ENCODE measurements at regions not wholly inside any gene's neighbourhood (a gene's known extent, or its start where the extent isn't known, plus 50 kb on each side); places are given as distances from the start of the nearest gene placed in this dataset.

DNA sequence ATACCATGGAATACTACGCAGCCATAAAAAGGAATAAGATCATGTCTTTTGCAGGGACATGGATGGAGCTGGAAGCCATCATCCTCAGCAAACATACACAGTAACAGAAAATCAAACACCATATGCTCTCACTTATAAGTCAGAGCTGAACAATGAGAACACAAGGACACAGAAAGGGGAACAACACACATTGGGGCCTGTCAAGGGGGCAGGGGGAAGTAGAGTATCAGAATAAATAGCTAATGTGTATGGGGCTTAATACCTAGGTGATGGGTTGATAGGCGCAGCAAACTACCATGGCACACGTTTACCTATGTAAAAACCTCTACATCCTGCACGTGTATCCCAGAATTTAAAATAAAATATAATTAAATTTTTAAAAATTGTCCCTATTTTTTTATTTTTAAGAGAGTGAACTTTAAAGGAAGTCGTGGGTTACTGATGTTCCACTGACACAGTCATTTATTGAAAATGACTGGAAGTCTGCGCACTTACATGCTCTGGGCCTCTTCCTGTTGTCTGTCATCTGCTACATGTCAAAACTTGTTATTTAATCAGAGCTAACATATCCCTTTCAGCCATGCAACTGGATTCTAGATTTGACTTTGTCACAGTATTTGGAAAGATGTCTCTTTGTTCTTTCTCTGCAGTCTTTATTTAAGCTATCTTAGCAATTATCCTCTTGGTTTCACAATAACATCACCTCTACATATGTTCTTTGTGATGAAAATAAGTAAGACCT lies 73.7 kb upstream of the ABCB5 start:
- no peaks in the 10 kb centered on the region for H3K27me3 Mint-ChIP-seq (ENCODE audit: low read depth in 3 of 3)
- no CpG with 5 or more reads among the region's 6 CpGs for WGBS (ENCODE audit: insufficient coverage)

DNA sequence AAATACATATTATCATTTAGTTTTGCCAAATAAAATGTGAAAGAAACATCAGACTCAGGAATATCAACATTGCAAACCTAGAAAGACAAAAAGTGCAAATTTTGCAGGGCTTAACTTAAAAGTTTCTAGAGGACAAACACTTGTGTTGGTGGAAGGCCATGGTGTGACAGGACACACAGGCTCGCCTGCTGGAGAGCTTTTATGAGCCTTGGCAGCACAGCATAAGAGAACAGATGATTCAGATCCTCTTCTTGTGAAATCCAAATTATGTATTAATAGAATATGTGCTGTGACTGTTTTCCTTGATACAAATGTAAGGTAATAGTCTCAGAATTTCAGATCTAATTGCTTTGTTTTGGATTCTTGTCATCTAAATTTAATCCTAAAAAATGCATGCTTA lies 72.9 kb upstream of the ABCB5 start:
- H3K36me3 Mint-ChIP-seq: no peaks in the 10 kb centered on the region

More for the DNA sequence above, 73.7 kb upstream of the ABCB5 start:
- Histone ChIP-seq H3K9me3 (replicated peaks in 1 of 2; ENCODE audit: control insufficient read depth in 1 of 2, insufficient read depth in 1 of 2, low read length in 2 of 2) (peaks cover 0 to 2% of the 10 kb centered on the region in 2 donors), H3K4me1 (ENCODE audit: control insufficient read depth in 1 of 2, insufficient read depth in 2 of 2, low read length in 2 of 2) (no peaks in the 10 kb centered on the region), H3K36me3 (replicated peaks in 1 of 2; ENCODE audit: control insufficient read depth in 1 of 2, insufficient read depth in 2 of 2, low read length in 2 of 2) (no peaks in the 10 kb centered on the region), H3K79me2 (ENCODE audit: insufficient read depth, low read length) (no peaks in the 10 kb centered on the region), H2AFZ (ENCODE audit: insufficient read depth, low read depth, low read length, poor library complexity, severe bottlenecking) (no peak overlapping the region), H3K4me3 (replicated peaks in 1 of 3; ENCODE audit: low read depth in 2 of 3, low read length in 3 of 3) (no peak overlapping the region), H3K4me2 (replicated peaks; ENCODE audit: extremely low read depth, low read length, poor library complexity, severe bottlenecking) (no peak overlapping the region), H3K9ac (ENCODE audit: insufficient read depth, low read length, poor library complexity, severe bottlenecking) (no peak overlapping the region), H4K20me1 (ENCODE audit: insufficient read depth, low read length) (no peaks in the 10 kb centered on the region), H3K27ac (ENCODE audit: low read depth in 1 of 2, low read length in 2 of 2) (no peak overlapping the region), H3K27me3 (ENCODE audit: control insufficient read depth in 2 of 2, insufficient read depth in 2 of 2, low read length in 2 of 2) (no peaks in the 10 kb centered on the region)
- no peak overlapping the region for H3K4me3 Mint-ChIP-seq
- peaks cover 2 to 13% (median 9%) of the 10 kb centered on the region in 7 donors for H3K9me3 Mint-ChIP-seq
- H3K36me3 Mint-ChIP-seq: no peaks in the 10 kb centered on the region
- TF ChIP-seq, protein P1, sequence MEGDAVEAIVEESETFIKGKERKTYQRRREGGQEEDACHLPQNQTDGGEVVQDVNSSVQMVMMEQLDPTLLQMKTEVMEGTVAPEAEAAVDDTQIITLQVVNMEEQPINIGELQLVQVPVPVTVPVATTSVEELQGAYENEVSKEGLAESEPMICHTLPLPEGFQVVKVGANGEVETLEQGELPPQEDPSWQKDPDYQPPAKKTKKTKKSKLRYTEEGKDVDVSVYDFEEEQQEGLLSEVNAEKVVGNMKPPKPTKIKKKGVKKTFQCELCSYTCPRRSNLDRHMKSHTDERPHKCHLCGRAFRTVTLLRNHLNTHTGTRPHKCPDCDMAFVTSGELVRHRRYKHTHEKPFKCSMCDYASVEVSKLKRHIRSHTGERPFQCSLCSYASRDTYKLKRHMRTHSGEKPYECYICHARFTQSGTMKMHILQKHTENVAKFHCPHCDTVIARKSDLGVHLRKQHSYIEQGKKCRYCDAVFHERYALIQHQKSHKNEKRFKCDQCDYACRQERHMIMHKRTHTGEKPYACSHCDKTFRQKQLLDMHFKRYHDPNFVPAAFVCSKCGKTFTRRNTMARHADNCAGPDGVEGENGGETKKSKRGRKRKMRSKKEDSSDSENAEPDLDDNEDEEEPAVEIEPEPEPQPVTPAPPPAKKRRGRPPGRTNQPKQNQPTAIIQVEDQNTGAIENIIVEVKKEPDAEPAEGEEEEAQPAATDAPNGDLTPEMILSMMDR (IDR thresholded peaks at IDR 0.05): no peak
- peaks cover 9% of the 10 kb centered on the region for H3K4me1 Mint-ChIP-seq
- DNase-seq: peak; percentile 7 to 17 (median 14)
- intact Hi-C loops (cut with micrococcal nuclease): no loop called here
- H3K27ac Mint-ChIP-seq: peak overlapping the region in 5 of 7 donors; percentile 15 to 73 (median 24)

More for the DNA sequence above, 72.9 kb upstream of the ABCB5 start:
- peak; percentile 4 to 37 (median 13) for DNase-seq
- no peaks in the 10 kb centered on the region for H3K4me1 ChIP-seq (ENCODE audit: control insufficient read depth in 1 of 2, insufficient read depth in 2 of 2, low read length in 2 of 2)
- no peaks in the 10 kb centered on the region for H3K27me3 ChIP-seq (ENCODE audit: control insufficient read depth in 2 of 2, insufficient read depth in 2 of 2, low read length in 2 of 2)
- Mint-ChIP-seq H3K27ac (no peak overlapping the region), H3K4me1 (peaks cover 9% of the 10 kb centered on the region), H3K9me3 (peaks cover under 1 to 12% (median 7%) of the 10 kb centered on the region in 7 donors), H3K4me3 (no peak overlapping the region), H3K27me3 (ENCODE audit: low read depth in 3 of 3) (peaks cover 0 to 3% (median 0%) of the 10 kb centered on the region in 3 donors)
- H3K9ac ChIP-seq (ENCODE audit: insufficient read depth, low read length, poor library complexity, severe bottlenecking): no peak overlapping the region
- no peak overlapping the region for H3K4me2 ChIP-seq (replicated peaks; ENCODE audit: extremely low read depth, low read length, poor library complexity, severe bottlenecking)
- no peaks in the 10 kb centered on the region for H4K20me1 ChIP-seq (ENCODE audit: insufficient read depth, low read length)
- no peak overlapping the region for H3K4me3 ChIP-seq (replicated peaks in 1 of 3; ENCODE audit: low read depth in 2 of 3, low read length in 3 of 3)
- no CpG with 5 or more reads among the region's 1 CpG for WGBS (ENCODE audit: insufficient coverage)
- H3K9me3 ChIP-seq (replicated peaks in 1 of 2; ENCODE audit: control insufficient read depth in 1 of 2, insufficient read depth in 1 of 2, low read length in 2 of 2): no peaks in the 10 kb centered on the region
- TF ChIP-seq, protein P1 (IDR thresholded peaks at IDR 0.05): no peak
- no peaks in the 10 kb centered on the region for H3K79me2 ChIP-seq (ENCODE audit: insufficient read depth, low read length)
- no peak overlapping the region for H3K27ac ChIP-seq (ENCODE audit: low read depth in 1 of 2, low read length in 2 of 2)
- no peak overlapping the region for H2AFZ ChIP-seq (ENCODE audit: insufficient read depth, low read depth, low read length, poor library complexity, severe bottlenecking)
- intact Hi-C loops (cut with micrococcal nuclease): no loop called here
- no peaks in the 10 kb centered on the region for H3K36me3 ChIP-seq (replicated peaks in 1 of 2; ENCODE audit: control insufficient read depth in 1 of 2, insufficient read depth in 2 of 2, low read length in 2 of 2)

Data from CD14-positive monocyte (primary cell).